WTC11 (cell line): ENCODE measurements at regions not wholly inside any gene's neighbourhood (a gene's known extent, or its start where the extent isn't known, plus 50 kb on each side); places are given as distances from the start of the nearest gene placed in this dataset.

Experiments
- ETV6 ChIP-seq: sonication (generic); formaldehyde crosslinking; IDR thresholded peaks from 2 replicates; pipeline ENCODE4 v1.8.1; 2022; ENCODE audit warnings: mild to moderate bottlenecking, missing genetic modification reagents
- GTF2I ChIP-seq: fragments of 250-450 bp; sonication (Bioruptor Pico); conservative IDR thresholded peaks from 2 replicates; pipeline ENCODE4 v1.4.0; 2021; ENCODE audit warnings: mild to moderate bottlenecking
- JUN ChIP-seq: sonication (generic); formaldehyde crosslinking; IDR thresholded peaks from 2 replicates; pipeline ENCODE4 v1.8.0; 2023; ENCODE audit warnings: mild to moderate bottlenecking, missing genetic modification reagents
- TF ChIP-seq, protein P1 (sequence below): fragments of 200-600 bp; IDR thresholded peaks from 2 replicates; pipeline ENCODE4 v1.8.0; 2022; ENCODE audit warnings: antibody characterized with exemption
- TF ChIP-seq, protein P2 (sequence below): sonication (generic); formaldehyde crosslinking; IDR thresholded peaks from 2 replicates; pipeline ENCODE4 v1.8.1; 2023; ENCODE audit warnings: mild to moderate bottlenecking, missing genetic modification reagents, moderate library complexity

DNA sequence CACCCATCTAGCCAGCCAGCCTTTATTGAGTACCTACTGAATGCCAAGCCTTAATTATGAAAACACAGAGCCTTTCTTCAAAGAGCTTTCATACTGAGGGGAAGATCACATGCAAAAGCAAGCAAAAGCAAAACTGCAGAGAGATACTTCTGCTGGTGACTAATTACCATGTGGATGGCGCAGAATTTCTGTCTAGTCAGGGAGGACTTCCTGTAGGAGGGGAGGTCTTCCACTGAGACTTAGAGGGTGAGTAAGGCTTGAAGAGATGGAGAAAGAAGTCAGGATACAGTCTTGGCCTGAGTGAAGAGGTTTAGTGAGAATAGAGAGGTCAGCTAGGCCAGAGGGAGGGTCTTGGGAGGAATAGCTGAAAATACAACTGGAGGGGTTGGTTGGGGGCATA is 53.9 kb upstream of the CCL2 start:
- TF ChIP-seq, protein P1, sequence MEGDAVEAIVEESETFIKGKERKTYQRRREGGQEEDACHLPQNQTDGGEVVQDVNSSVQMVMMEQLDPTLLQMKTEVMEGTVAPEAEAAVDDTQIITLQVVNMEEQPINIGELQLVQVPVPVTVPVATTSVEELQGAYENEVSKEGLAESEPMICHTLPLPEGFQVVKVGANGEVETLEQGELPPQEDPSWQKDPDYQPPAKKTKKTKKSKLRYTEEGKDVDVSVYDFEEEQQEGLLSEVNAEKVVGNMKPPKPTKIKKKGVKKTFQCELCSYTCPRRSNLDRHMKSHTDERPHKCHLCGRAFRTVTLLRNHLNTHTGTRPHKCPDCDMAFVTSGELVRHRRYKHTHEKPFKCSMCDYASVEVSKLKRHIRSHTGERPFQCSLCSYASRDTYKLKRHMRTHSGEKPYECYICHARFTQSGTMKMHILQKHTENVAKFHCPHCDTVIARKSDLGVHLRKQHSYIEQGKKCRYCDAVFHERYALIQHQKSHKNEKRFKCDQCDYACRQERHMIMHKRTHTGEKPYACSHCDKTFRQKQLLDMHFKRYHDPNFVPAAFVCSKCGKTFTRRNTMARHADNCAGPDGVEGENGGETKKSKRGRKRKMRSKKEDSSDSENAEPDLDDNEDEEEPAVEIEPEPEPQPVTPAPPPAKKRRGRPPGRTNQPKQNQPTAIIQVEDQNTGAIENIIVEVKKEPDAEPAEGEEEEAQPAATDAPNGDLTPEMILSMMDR = no peak
- TF ChIP-seq ETV6 (no peak), JUN (CRISPR knock-in tag) (no peak), GTF2I (CRISPR knock-in tag) (no peak)
- TF ChIP-seq, protein P2, sequence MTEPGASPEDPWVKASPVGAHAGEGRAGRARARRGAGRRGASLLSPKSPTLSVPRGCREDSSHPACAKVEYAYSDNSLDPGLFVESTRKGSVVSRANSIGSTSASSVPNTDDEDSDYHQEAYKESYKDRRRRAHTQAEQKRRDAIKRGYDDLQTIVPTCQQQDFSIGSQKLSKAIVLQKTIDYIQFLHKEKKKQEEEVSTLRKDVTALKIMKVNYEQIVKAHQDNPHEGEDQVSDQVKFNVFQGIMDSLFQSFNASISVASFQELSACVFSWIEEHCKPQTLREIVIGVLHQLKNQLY (CRISPR knock-in tag) = no peak
